Spleen (tissue), 7 donors: ENCODE measurements at regions not wholly inside any gene's neighbourhood (a gene's known extent, or its start where the extent isn't known, plus 50 kb on each side); places are given as distances from the start of the nearest gene placed in this dataset.

Experiments
- POLR2A ChIP-seq, 3 donors: fragments of 450-650 bp; IDR thresholded peaks; one replicate each; pipeline ENCODE4 v1.5.1; 2017; ENCODE audit warnings: antibody characterized with exemption in 3 of 3, mild to moderate bottlenecking in 1 of 3
- POLR2AphosphoS5 ChIP-seq, 3 donors: sonication (generic); formaldehyde crosslinking; IDR thresholded peaks; one replicate each; pipeline ENCODE4 v1.5.1; 2017; ENCODE audit warnings: antibody characterized with exemption in 3 of 3
- TF ChIP-seq, protein P1 (sequence below), 11 experiments: fragments of 200-600 bp in 7 of 11; fragments of 450-650 bp in 4 of 11; sonication (generic) in 4 of 11; IDR thresholded peaks in 8 of 11; conservative IDR thresholded peaks in 3 of 11; 1 replicate in 7 of 11; 2 replicates in 4 of 11; pipeline versions ENCODE4 v1.4.0 to v1.8.0; 2016 to 2021; ENCODE audit warnings: antibody characterized with exemption in 11 of 11, inconsistent platforms in 4 of 11, mild to moderate bottlenecking in 1 of 11
- donor health status: DM: no; HTN: no; CAD: no; lungs with moderate emphysema.
- donor health status: DM: no; HTN: no; CAD: no.
- donor health status: DM: no; HTN: no; CAD: no.

DNA sequence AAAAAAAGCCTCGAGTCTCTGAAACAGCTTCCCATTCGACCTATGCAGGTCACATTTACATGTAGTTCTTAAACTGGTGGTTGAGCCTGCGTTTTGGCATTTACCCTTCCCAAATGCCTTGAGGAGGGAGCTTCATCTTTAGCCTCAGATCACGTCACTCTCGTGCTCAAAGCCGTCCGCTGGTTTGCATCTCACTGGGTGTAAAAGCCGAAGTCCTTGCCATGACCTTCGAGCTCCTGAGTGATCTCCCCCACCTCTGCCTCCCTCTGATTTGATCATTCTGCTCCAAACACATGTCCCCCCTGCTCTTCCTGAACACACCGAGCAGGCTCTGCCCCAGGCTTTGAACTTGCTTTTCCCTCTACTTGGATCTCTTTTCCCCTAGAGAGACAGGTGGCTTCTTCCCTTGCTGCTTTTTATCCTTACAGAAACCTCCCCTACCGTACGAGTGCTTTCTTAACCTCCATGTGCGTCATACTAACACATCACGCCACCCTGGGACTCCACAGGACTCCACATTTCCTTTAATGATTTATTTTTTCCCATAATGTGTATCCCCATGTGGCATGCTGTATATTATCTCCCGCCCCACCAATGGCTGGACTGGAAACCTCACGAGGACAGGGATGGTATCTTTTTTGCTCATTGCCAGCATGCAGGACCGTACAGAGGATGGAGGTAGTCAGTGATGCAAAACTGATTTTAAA is 610.7 kb downstream of the VRK1 start:
- TF ChIP-seq, protein P1, sequence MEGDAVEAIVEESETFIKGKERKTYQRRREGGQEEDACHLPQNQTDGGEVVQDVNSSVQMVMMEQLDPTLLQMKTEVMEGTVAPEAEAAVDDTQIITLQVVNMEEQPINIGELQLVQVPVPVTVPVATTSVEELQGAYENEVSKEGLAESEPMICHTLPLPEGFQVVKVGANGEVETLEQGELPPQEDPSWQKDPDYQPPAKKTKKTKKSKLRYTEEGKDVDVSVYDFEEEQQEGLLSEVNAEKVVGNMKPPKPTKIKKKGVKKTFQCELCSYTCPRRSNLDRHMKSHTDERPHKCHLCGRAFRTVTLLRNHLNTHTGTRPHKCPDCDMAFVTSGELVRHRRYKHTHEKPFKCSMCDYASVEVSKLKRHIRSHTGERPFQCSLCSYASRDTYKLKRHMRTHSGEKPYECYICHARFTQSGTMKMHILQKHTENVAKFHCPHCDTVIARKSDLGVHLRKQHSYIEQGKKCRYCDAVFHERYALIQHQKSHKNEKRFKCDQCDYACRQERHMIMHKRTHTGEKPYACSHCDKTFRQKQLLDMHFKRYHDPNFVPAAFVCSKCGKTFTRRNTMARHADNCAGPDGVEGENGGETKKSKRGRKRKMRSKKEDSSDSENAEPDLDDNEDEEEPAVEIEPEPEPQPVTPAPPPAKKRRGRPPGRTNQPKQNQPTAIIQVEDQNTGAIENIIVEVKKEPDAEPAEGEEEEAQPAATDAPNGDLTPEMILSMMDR (IDR thresholded peaks at IDR 0.05 in 8 of 11, conservative IDR thresholded peaks at IDR 0.05 in 3 of 11) = no peak
- TF ChIP-seq POLR2A (IDR thresholded peaks at IDR 0.05) (no peak), POLR2AphosphoS5 (IDR thresholded peaks at IDR 0.05) (no peak)
